CD4-positive, alpha-beta T cell treated with Interleukin-21 for 1 hour (primary cell): ENCODE measurements at regions not wholly inside any gene's neighbourhood (a gene's known extent, or its start where the extent isn't known, plus 50 kb on each side); places are given as distances from the start of the nearest gene placed in this dataset.

Source experiments
- DNase-seq: peaks from one replicate; pipeline ENCODE4 v3.0.0-alpha.2; 2020

DNA sequence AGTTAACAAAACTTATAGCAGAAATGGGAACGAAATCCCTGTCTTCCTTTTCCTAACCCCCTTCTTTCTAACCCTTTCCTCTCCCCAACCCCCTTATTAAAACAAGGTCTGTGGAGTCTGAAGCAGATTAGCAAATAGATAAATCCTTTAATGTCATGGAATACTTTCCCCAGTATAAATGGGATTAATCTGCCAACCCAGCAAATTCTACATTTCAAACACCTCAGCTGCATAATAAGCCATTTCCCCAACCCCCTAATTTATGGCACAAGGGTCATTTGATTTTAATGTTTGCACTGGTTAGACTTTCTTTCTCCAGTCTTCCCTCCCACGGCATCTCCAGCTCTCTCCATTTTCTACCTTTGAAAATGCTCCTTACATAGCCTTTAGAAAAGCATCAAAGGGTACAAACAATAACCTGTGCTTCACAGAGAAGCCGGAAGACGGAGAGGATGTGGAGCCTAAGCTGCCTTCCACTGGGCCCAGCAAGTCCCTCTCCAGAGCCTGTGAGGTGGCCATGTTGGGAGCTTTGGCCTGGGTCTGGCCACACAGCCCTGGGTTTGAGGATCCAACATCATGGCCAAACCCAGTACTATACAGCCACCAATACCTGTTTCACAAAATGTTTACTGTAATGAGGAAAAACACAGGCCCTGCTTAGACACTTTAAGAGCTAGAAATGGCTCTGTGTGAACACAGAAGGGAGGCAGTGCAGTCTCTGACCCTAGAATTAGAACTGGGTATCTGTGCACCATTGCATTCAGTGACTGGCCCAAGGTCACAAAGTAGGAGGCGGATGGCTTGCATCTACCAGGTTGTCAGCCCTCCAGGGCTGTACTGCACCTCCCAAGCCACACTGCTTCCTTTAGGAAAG, 56.9 kb upstream of the SPRY1 start:
- DNase-seq: no peak

DNA sequence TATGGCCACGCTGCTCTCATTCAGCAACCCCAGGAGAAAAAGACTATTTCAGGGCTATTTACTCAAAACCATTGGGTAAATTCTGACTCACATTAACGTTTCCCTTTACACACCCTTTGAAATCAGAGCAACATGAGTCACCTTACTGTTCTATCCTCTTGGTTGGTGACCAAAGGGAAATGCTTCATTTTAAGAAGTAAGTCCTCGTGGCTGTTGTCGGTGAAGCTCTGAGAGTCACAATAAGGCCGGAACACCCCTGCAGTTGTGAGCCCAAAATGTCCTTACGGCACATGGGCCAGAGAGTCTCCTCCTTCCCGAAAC, 56.3 kb upstream of the SPRY1 start:
- DNase-seq: no peak

DNA sequence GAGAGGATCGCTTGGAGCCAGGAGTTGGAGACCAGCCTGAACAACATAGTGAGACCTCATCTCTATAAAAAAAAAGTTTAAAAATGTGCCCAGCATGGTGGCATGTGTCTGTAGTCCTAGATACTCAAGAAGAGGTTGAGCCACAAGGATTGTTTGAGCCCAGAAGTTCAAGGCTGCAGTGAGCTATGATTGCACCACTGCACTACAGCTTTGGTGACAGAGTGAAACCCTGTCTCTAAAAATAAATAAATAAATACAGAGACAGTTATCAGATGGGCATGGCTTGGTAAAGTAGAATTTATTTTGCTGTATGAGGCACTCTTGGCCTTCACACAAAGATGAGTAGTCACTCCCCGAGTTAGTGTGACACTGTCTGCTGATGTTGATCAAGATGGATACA, 54.1 kb upstream of the SPRY1 start:
- DNase-seq: no peak

DNA sequence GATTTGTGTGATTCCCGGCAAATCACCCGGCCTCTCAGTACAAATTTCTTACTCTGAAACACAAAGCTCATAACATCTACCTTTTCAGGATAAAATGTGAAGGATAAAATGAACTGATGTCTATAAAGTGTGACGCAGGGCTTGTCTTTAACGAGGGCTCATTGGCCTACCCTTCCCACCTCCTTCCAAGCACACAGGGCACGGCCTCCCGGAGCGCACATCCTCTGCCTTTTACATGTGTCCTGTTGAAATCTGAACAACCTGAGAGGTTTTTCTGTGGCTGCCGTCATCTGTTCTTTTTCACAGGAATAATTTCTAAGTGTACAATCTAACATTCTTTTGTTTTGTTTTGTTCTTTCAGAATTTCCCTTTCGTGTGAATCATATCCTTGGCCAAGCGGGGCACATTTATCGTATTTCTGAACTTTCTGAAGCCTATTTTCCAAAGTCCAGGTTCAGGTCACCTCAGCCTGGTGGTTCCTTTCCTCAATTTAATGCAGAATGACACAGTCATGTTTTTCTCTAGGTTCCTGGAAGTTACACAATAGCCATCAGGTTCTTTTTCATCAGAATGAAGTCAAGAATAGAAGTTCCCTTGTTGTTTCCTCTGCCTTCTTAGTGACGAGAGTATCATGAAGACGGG, 53.1 kb upstream of the SPRY1 start:
- no peak for DNase-seq

DNA sequence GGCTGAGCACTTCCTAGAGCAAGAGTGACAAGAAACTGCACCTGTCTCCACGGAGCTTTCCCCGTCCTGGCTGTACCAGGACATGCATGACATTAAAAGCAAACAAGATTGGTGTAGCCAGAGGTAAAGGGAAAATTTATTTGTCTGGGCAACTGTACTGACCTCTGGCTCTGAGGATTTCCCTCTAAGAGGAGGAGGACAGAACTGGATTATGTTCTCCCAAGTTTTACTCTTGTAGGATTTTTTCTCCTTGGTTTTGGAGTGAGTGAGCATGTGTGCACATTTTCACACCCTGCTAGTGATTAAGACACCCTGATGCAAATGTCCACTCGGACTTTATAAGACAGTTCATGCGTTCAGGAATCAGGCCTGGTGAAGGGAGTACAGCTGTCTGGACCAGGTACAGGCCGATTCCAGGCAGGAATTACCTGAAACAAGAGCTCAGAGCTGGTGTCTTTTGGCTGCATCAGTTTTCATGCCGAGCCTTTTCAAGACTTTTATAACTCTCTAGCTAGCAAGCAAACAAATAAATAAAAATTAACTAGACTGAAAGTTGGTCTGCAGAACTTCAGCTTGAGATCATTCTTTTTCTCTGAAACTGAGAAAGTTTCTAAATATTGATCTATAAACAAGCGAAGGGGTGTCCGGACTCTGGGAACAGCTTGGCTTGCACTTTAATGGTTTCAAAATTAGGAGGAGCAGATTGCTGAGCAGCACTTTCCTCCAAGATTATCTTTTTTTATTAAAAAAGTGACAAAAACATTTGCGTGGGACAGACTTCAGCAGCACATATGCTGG, 51.3 kb upstream of the SPRY1 start:
- no peak for DNase-seq

DNA sequence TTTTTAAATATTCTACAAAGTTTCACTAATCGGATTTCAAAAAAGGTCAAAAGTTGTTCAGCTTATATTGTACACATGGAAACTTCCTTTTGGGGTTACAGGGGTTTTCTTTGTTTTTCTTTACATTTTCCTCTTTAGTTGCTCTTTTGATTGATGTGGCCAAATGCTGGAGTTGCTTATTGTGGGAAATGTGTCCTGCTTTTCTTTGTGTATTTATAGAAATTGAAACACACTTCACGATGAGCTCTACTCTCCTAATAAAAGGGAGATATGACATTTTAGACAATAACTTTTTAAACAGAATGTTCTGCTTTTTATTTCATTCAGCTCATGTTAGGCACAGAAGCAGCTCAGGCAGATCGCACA, 50.7 kb upstream of the SPRY1 start:
- no peak for DNase-seq

DNA sequence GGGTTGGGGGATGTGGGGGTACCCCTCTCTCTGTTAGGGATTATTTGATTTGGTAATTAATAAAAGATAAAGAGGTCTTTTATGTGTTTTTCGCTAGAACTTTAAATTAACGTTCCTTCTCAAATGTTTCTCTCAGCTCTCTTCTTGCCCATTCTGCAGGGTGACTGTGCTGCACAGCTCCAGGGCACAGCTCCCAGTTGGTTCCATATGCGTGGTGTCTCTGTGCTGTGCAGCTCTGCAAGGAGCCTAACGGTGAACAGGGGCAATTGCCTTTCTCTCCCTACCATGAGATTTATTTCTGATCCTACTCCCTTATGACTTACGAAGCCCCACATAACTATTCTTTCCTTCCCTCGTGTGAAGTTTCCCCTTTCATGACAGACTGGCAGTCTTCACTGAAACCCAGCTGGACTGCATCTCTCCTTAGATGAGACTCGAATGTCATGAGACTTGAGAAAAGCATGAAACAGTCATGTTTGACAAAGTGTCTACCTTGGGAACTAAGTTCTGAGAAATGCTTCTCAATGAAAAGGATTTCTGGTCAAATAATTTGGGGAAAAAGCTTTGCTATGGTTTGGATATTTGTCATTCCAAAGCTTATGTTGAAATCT, 50.2 kb upstream of the SPRY1 start:
- DNase-seq: no peak
